OCI-LY1 (cell line): ENCODE measurements at regions not wholly inside any gene's neighbourhood (a gene's known extent, or its start where the extent isn't known, plus 50 kb on each side); places are given as distances from the start of the nearest gene placed in this dataset.

Source experiments
- CTCF ChIP-seq: fragments of 200-600 bp; sonication (generic), shearing (Covaris generic); IDR thresholded peaks from 2 replicates; pipeline ENCODE4 v1.5.1; 2017; ENCODE audit warnings: mild to moderate bottlenecking, antibody characterized with exemption, low read length, moderate library complexity, mixed read lengths
- EZH2 ChIP-seq: fragments of 200-600 bp; sonication (generic), shearing (Covaris generic); IDR thresholded peaks from 2 replicates; pipeline ENCODE4 v1.8.0; 2017; ENCODE audit warnings: borderline replicate concordance, mixed run types, mild to moderate bottlenecking, antibody characterized with exemption, low read length, moderate library complexity, mixed read lengths

- TF ChIP-seq CTCF (no peak), EZH2 (no peak)
Observed at GRCh38 chrY:11099004-11099403, 1571.3 kb downstream of the TSPY10 start.
